Activated naive CD4-positive, alpha-beta T cell treated with anti-CD3 and anti-CD28 coated beads, Interleukin-2, amount 50 U/mL, for 24 hours (primary cell): ENCODE measurements at regions not wholly inside any gene's neighbourhood (a gene's known extent, or its start where the extent isn't known, plus 50 kb on each side); places are given as distances from the start of the nearest gene placed in this dataset.
"Not testable (repeated sequence)": the region's sequence is repeated elsewhere in the genome, so short reads cannot be mapped to it uniquely, and the experiment has no call there.

Experiments used
- H3K27ac Mint-ChIP-seq: one replicate; pipeline ENCODE4 v1.8.0; 2021; ENCODE audit warnings: mild to moderate bottlenecking, mixed read lengths
- H3K27me3 Mint-ChIP-seq: one replicate; pipeline ENCODE4 v1.8.0; 2021; ENCODE audit warnings: mixed read lengths
- H3K36me3 Mint-ChIP-seq: one replicate; pipeline ENCODE4 v1.8.0; 2021; ENCODE audit warnings: mixed read lengths
- H3K4me1 Mint-ChIP-seq: one replicate; pipeline ENCODE4 v1.8.0; 2021; ENCODE audit warnings: mixed read lengths
- H3K4me3 Mint-ChIP-seq: one replicate; pipeline ENCODE4 v1.8.0; 2021; ENCODE audit warnings: mild to moderate bottlenecking, mixed read lengths
- H3K9me3 Mint-ChIP-seq: one replicate; pipeline ENCODE4 v1.8.0; 2021; ENCODE audit warnings: mixed read lengths

GRCh38 chrX:124426288-124427169, 80.2 kb downstream of the SH2D1A start:
- Mint-ChIP-seq H3K4me3 (no peak overlapping the region), H3K4me1 (no peaks in the 10 kb centered on the region), H3K27me3 (no peaks in the 10 kb centered on the region), H3K27ac (no peak overlapping the region), H3K36me3 (no peaks in the 10 kb centered on the region), H3K9me3 (no peaks in the 10 kb centered on the region)

- Mint-ChIP-seq H3K9me3 (no peaks in the 10 kb centered on the region), H3K4me3 (no peak overlapping the region), H3K27ac (no peak overlapping the region), H3K4me1 (no peaks in the 10 kb centered on the region), H3K27me3 (no peaks in the 10 kb centered on the region), H3K36me3 (no peaks in the 10 kb centered on the region)
These were observed 86.8 kb downstream of the SH2D1A start for GRCh38 chrX:124433186-124433585.

- no peak overlapping the region for H3K27ac Mint-ChIP-seq
- no peaks in the 10 kb centered on the region for H3K9me3 Mint-ChIP-seq
- H3K4me3 Mint-ChIP-seq: no peak overlapping the region
- no peaks in the 10 kb centered on the region for H3K36me3 Mint-ChIP-seq
- no peaks in the 10 kb centered on the region for H3K4me1 Mint-ChIP-seq
- no peaks in the 10 kb centered on the region for H3K27me3 Mint-ChIP-seq
These were observed 89.3 kb downstream of the SH2D1A start for GRCh38 chrX:124435616-124436015.

- Mint-ChIP-seq H3K27me3 (no peaks in the 10 kb centered on the region), H3K27ac (no peak overlapping the region), H3K36me3 (no peaks in the 10 kb centered on the region), H3K4me3 (no peak overlapping the region), H3K9me3 (no peaks in the 10 kb centered on the region), H3K4me1 (peaks cover 19% of the 10 kb centered on the region)
These were observed 94.3 kb downstream of the SH2D1A start for GRCh38 chrX:124440695-124441094.

- no peaks in the 10 kb centered on the region for H3K27me3 Mint-ChIP-seq
- no peaks in the 10 kb centered on the region for H3K36me3 Mint-ChIP-seq
These were observed 95.7 kb downstream of the SH2D1A start for GRCh38 chrX:124441971-124442590.

GRCh38 chrX:124455966-124456365, 109.6 kb downstream of the SH2D1A start:
- Mint-ChIP-seq H3K27me3 (no peaks in the 10 kb centered on the region), H3K4me1 (no peaks in the 10 kb centered on the region), H3K27ac (no peak overlapping the region), H3K9me3 (no peaks in the 10 kb centered on the region), H3K36me3 (no peaks in the 10 kb centered on the region), H3K4me3 (no peak overlapping the region)

More at GRCh38 chrX:124441971-124442590, 95.7 kb downstream of the SH2D1A start:
- Mint-ChIP-seq H3K27ac (no peak overlapping the region), H3K4me1 (peaks cover 19% of the 10 kb centered on the region), H3K4me3 (no peak overlapping the region), H3K9me3 (no peaks in the 10 kb centered on the region)

GRCh38 chrX:124459851-124460250, 113.5 kb downstream of the SH2D1A start:
- H3K9me3 Mint-ChIP-seq: not testable (repeated sequence)

GRCh38 chrX:124462931-124463330, 116.6 kb downstream of the SH2D1A start:
- H3K27ac Mint-ChIP-seq: no peak overlapping the region
- no peaks in the 10 kb centered on the region for H3K9me3 Mint-ChIP-seq
- H3K27me3 Mint-ChIP-seq: no peaks in the 10 kb centered on the region
- H3K4me3 Mint-ChIP-seq: no peak overlapping the region
- no peaks in the 10 kb centered on the region for H3K4me1 Mint-ChIP-seq
- H3K36me3 Mint-ChIP-seq: no peaks in the 10 kb centered on the region

More at GRCh38 chrX:124459851-124460250, 113.5 kb downstream of the SH2D1A start:
- not testable (repeated sequence) for H3K4me1 Mint-ChIP-seq, H3K4me3 Mint-ChIP-seq, H3K27ac Mint-ChIP-seq, H3K27me3 Mint-ChIP-seq, H3K36me3 Mint-ChIP-seq

- no peaks in the 10 kb centered on the region for H3K27me3 Mint-ChIP-seq
- H3K36me3 Mint-ChIP-seq: no peaks in the 10 kb centered on the region
- no peaks in the 10 kb centered on the region for H3K9me3 Mint-ChIP-seq
- no peak overlapping the region for H3K27ac Mint-ChIP-seq
- no peaks in the 10 kb centered on the region for H3K4me1 Mint-ChIP-seq
- no peak overlapping the region for H3K4me3 Mint-ChIP-seq
These were observed 120.8 kb downstream of the SH2D1A start for GRCh38 chrX:124467202-124467601.

- H3K36me3 Mint-ChIP-seq: no peaks in the 10 kb centered on the region
- H3K9me3 Mint-ChIP-seq: no peaks in the 10 kb centered on the region
These were observed 129.0 kb downstream of the SH2D1A start for GRCh38 chrX:124475358-124475757.

GRCh38 chrX:124476562-124476961, 130.2 kb downstream of the SH2D1A start:
- no peaks in the 10 kb centered on the region for H3K27me3 Mint-ChIP-seq
- no peaks in the 10 kb centered on the region for H3K4me1 Mint-ChIP-seq
- no peaks in the 10 kb centered on the region for H3K36me3 Mint-ChIP-seq
- no peak overlapping the region for H3K4me3 Mint-ChIP-seq
- H3K27ac Mint-ChIP-seq: no peak overlapping the region
- H3K9me3 Mint-ChIP-seq: no peaks in the 10 kb centered on the region

More at GRCh38 chrX:124475358-124475757, 129.0 kb downstream of the SH2D1A start:
- H3K27ac Mint-ChIP-seq: no peak overlapping the region
- no peak overlapping the region for H3K4me3 Mint-ChIP-seq
- H3K27me3 Mint-ChIP-seq: no peaks in the 10 kb centered on the region
- no peaks in the 10 kb centered on the region for H3K4me1 Mint-ChIP-seq

GRCh38 chrX:124478046-124478445, 131.7 kb downstream of the SH2D1A start:
- H3K4me1 Mint-ChIP-seq: no peaks in the 10 kb centered on the region
- H3K27me3 Mint-ChIP-seq: no peaks in the 10 kb centered on the region
- no peak overlapping the region for H3K4me3 Mint-ChIP-seq
- H3K27ac Mint-ChIP-seq: no peak overlapping the region
- H3K9me3 Mint-ChIP-seq: no peaks in the 10 kb centered on the region
- H3K36me3 Mint-ChIP-seq: no peaks in the 10 kb centered on the region

GRCh38 chrX:124488412-124489161, 142.2 kb downstream of the SH2D1A start:
- no peak overlapping the region for H3K4me3 Mint-ChIP-seq
- H3K9me3 Mint-ChIP-seq: no peaks in the 10 kb centered on the region
- H3K27me3 Mint-ChIP-seq: no peaks in the 10 kb centered on the region

GRCh38 chrX:124493984-124494383, 147.6 kb downstream of the SH2D1A start:
- Mint-ChIP-seq H3K4me1 (no peaks in the 10 kb centered on the region), H3K27me3 (no peaks in the 10 kb centered on the region), H3K9me3 (no peaks in the 10 kb centered on the region), H3K27ac (no peak overlapping the region), H3K36me3 (peaks cover 5% of the 10 kb centered on the region), H3K4me3 (no peak overlapping the region)

More at GRCh38 chrX:124488412-124489161, 142.2 kb downstream of the SH2D1A start:
- Mint-ChIP-seq H3K4me1 (no peaks in the 10 kb centered on the region), H3K27ac (no peak overlapping the region), H3K36me3 (peaks cover 7% of the 10 kb centered on the region)

- Mint-ChIP-seq H3K36me3 (peaks cover 2% of the 10 kb centered on the region), H3K27me3 (no peaks in the 10 kb centered on the region), H3K27ac (no peak overlapping the region), H3K4me1 (peaks cover 4% of the 10 kb centered on the region), H3K4me3 (no peak overlapping the region), H3K9me3 (no peaks in the 10 kb centered on the region)
These were observed 151.0 kb downstream of the SH2D1A start for GRCh38 chrX:124497386-124497785.

GRCh38 chrX:124501586-124501985, 155.2 kb downstream of the SH2D1A start:
- no peaks in the 10 kb centered on the region for H3K36me3 Mint-ChIP-seq
- H3K27ac Mint-ChIP-seq: no peak overlapping the region
- peaks cover 4% of the 10 kb centered on the region for H3K4me1 Mint-ChIP-seq
- no peaks in the 10 kb centered on the region for H3K27me3 Mint-ChIP-seq
- no peaks in the 10 kb centered on the region for H3K9me3 Mint-ChIP-seq
- H3K4me3 Mint-ChIP-seq: no peak overlapping the region
